ENCODE measurements at regions not wholly inside any gene's neighbourhood (a gene's known extent, or its start where the extent isn't known, plus 50 kb on each side); places are given as distances from the start of the nearest gene placed in this dataset.

DNA sequence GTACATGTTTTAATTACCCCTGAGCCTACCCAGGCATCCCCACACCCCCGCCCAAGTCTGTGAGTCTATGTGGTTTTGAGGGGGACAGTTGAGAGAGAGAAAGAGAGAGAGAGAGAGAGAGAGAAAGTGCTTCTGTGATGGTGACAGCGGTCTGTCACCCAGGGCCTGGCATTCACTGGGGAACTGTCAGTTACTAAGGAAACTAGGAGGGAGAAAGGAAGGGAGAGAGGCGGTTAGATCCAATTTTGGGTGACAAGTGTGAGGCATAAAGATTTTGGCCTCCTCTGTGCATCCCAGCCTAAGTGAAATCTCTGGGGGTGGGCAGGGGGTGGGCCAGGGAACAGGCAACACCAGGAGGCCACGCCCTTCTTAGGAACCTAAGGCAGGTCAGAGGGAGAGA, 498.3 kb downstream of the BUD13 start:
- Histone ChIP-seq H3K79me2 (replicated peaks; ENCODE audit: insufficient read depth, low read length) (no peaks in the 10 kb centered on the region), H3K27me3 (ENCODE audit: insufficient read depth, low read depth, low read length) (no peaks in the 10 kb centered on the region), H3K9me2 (ENCODE audit: insufficient read depth, low read length) (no peaks in the 10 kb centered on the region), H3K36me3 (ENCODE audit: insufficient read depth, low read length) (no peaks in the 10 kb centered on the region), H3K4me2 (ENCODE audit: low read length) (no peak overlapping the region), H3F3A (ENCODE audit: insufficient read depth, low read length, poor library complexity, severe bottlenecking) (no peaks in the 10 kb centered on the region), H2AFZ (ENCODE audit: low read depth, low read length) (no peak overlapping the region), H3K9ac (ENCODE audit: low read length) (no peak overlapping the region), H3K4me3 (ENCODE audit: low read length) (no peak overlapping the region), H3K27ac (ENCODE audit: low read length) (no peak overlapping the region), H4K20me1 (ENCODE audit: insufficient read depth) (no peaks in the 10 kb centered on the region), H3K9me3 (ENCODE audit: low read length) (no peaks in the 10 kb centered on the region)
- TF ChIP-seq POLR2AphosphoS5 (IDR thresholded peaks at IDR 0.05) (no peak), EP300 (conservative IDR thresholded peaks at IDR 0.05; ENCODE audit: poor library complexity, severe bottlenecking) (no peak), RAD21 (conservative IDR thresholded peaks at IDR 0.05) (no peak), TAF1 (IDR thresholded peaks at IDR 0.05; ENCODE audit: low read depth) (no peak), EZH2 (IDR thresholded peaks at IDR 0.05; ENCODE audit: borderline replicate concordance, insufficient read depth, low read length, poor library complexity, severe bottlenecking) (no peak), SMC3 (conservative IDR thresholded peaks at IDR 0.05; ENCODE audit: poor library complexity) (no peak), REST (IDR thresholded peaks at IDR 0.05; ENCODE audit: borderline replicate concordance) (no peak), MXI1 (conservative IDR thresholded peaks at IDR 0.05; ENCODE audit: poor library complexity, severe bottlenecking) (no peak)
- TF ChIP-seq, protein P1, sequence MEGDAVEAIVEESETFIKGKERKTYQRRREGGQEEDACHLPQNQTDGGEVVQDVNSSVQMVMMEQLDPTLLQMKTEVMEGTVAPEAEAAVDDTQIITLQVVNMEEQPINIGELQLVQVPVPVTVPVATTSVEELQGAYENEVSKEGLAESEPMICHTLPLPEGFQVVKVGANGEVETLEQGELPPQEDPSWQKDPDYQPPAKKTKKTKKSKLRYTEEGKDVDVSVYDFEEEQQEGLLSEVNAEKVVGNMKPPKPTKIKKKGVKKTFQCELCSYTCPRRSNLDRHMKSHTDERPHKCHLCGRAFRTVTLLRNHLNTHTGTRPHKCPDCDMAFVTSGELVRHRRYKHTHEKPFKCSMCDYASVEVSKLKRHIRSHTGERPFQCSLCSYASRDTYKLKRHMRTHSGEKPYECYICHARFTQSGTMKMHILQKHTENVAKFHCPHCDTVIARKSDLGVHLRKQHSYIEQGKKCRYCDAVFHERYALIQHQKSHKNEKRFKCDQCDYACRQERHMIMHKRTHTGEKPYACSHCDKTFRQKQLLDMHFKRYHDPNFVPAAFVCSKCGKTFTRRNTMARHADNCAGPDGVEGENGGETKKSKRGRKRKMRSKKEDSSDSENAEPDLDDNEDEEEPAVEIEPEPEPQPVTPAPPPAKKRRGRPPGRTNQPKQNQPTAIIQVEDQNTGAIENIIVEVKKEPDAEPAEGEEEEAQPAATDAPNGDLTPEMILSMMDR (IDR thresholded peaks at IDR 0.05; ENCODE audit: poor library complexity, severe bottlenecking) = no peak

GRCh38 chr11:116272181-116272789, 500.5 kb downstream of the BUD13 start:
- H3K36me3 ChIP-seq (ENCODE audit: insufficient read depth, low read length) = no peaks in the 10 kb centered on the region
- H3K4me3 ChIP-seq (ENCODE audit: low read length) = no peak overlapping the region
- no peaks in the 10 kb centered on the region for H3K27me3 ChIP-seq (ENCODE audit: insufficient read depth, low read depth, low read length)
- no peaks in the 10 kb centered on the region for H3F3A ChIP-seq (ENCODE audit: insufficient read depth, low read length, poor library complexity, severe bottlenecking)
- H3K9me2 ChIP-seq (ENCODE audit: insufficient read depth, low read length) = no peaks in the 10 kb centered on the region
- H3K79me2 ChIP-seq (replicated peaks; ENCODE audit: insufficient read depth, low read length) = no peaks in the 10 kb centered on the region
- H3K9ac ChIP-seq (ENCODE audit: low read length) = no peak overlapping the region
- H3K4me2 ChIP-seq (ENCODE audit: low read length) = no peak overlapping the region
- TF ChIP-seq EP300 (conservative IDR thresholded peaks at IDR 0.05; ENCODE audit: poor library complexity, severe bottlenecking) (no peak), RAD21 (conservative IDR thresholded peaks at IDR 0.05) (peak; percentile 36)
- H2AFZ ChIP-seq (ENCODE audit: low read depth, low read length) = no peak overlapping the region
- no peaks in the 10 kb centered on the region for H3K9me3 ChIP-seq (ENCODE audit: low read length)
- H3K27ac ChIP-seq (ENCODE audit: low read length) = no peak overlapping the region
- H4K20me1 ChIP-seq (ENCODE audit: insufficient read depth) = no peaks in the 10 kb centered on the region

All from neural cell (in vitro differentiated cells).